ENCODE measurements at regions not wholly inside any gene's neighbourhood (a gene's known extent, or its start where the extent isn't known, plus 50 kb on each side); places are given as distances from the start of the nearest gene placed in this dataset.

DNA sequence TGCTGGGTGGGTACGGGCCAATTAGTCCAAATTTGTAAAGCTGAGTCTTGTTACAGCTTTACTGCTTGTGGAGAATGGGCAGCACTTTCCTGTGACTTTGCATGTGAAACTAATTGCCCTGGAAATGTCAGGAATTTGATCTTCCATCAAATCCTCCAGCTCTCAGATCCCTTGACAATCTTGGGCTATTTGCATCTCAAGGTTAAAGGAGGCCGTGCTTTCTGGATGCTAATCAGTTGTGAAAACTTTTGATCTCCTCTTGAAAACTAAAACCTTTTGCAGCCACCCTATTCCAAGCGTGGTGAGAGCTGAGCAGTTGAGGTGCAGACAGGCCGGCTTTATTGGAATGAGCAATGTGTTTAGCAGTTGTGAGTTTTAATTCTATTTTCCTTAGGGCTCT lies 68.0 kb upstream of the CLINT1 start:
- no peak for DNase-seq (ENCODE audit: low spot score)
- no peak overlapping the region for H3K27ac Mint-ChIP-seq (ENCODE audit: unreplicated experiment)
- no peaks in the 10 kb centered on the region for H3K36me3 Mint-ChIP-seq (ENCODE audit: low read depth)
- no peak overlapping the region for H3K4me3 Mint-ChIP-seq (ENCODE audit: unreplicated experiment)
- no peaks in the 10 kb centered on the region for H3K9me3 Mint-ChIP-seq (ENCODE audit: low read depth)
- TF ChIP-seq, protein P1, sequence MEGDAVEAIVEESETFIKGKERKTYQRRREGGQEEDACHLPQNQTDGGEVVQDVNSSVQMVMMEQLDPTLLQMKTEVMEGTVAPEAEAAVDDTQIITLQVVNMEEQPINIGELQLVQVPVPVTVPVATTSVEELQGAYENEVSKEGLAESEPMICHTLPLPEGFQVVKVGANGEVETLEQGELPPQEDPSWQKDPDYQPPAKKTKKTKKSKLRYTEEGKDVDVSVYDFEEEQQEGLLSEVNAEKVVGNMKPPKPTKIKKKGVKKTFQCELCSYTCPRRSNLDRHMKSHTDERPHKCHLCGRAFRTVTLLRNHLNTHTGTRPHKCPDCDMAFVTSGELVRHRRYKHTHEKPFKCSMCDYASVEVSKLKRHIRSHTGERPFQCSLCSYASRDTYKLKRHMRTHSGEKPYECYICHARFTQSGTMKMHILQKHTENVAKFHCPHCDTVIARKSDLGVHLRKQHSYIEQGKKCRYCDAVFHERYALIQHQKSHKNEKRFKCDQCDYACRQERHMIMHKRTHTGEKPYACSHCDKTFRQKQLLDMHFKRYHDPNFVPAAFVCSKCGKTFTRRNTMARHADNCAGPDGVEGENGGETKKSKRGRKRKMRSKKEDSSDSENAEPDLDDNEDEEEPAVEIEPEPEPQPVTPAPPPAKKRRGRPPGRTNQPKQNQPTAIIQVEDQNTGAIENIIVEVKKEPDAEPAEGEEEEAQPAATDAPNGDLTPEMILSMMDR (IDR thresholded peaks at IDR 0.05) = no peak
- H3K4me1 Mint-ChIP-seq (ENCODE audit: low read depth) = peaks cover 5% of the 10 kb centered on the region
- no peaks in the 10 kb centered on the region for H3K27me3 Mint-ChIP-seq (ENCODE audit: low read depth)

GRCh38 chr5:157925786-157926671 lies 67.1 kb upstream of the CLINT1 start:
- Mint-ChIP-seq H3K4me1 (ENCODE audit: low read depth) (peaks cover 5% of the 10 kb centered on the region), H3K4me3 (ENCODE audit: unreplicated experiment) (no peak overlapping the region), H3K36me3 (ENCODE audit: low read depth) (no peaks in the 10 kb centered on the region), H3K27ac (ENCODE audit: unreplicated experiment) (no peak overlapping the region), H3K27me3 (ENCODE audit: low read depth) (no peaks in the 10 kb centered on the region), H3K9me3 (ENCODE audit: low read depth) (no peaks in the 10 kb centered on the region)
- no peak for DNase-seq (ENCODE audit: low spot score)
- TF ChIP-seq, protein P1 (IDR thresholded peaks at IDR 0.05) = no peak

DNA sequence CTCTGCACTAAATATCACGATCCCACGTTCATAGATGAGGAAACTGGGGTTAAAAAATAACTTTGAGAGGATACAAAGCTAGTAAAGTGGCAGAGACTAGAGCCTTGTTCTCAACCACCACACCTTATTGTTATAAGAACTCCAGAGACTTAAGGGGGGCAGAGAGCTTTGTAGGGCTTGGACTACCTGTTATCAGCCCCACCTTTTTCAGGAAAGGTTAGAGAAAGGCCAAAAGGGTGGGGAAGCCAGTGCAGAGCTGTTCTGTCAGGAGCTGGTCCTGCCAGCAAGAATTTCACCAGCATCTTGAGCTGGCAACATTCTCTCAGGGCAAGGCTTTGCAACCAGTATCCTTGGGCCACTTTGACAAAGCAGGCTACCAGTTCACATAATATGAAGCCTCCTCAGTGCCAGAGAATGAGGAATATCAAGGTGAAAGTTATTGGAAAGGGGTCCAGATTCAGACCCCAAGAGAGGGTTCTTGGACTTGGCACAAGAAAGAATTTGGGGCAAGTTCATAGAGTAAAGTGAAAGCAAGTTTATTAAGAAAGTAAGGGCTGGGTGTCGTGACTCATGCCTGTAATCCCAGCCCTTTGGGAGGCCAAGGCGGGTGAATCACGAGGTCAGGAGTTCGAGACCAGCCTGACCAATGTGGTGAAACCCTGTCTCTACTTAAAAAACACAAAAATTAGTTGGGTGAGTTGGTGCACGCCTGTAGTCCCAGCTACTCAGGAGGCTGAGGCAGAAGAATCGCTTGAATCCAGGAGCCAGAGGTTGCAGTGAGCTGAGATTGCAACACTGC lies 66.2 kb upstream of the CLINT1 start:
- no peak for DNase-seq (ENCODE audit: low spot score)
- no peak overlapping the region for H3K27ac Mint-ChIP-seq (ENCODE audit: unreplicated experiment)
- no peak overlapping the region for H3K4me3 Mint-ChIP-seq (ENCODE audit: unreplicated experiment)
- no peaks in the 10 kb centered on the region for H3K9me3 Mint-ChIP-seq (ENCODE audit: low read depth)
- no peaks in the 10 kb centered on the region for H3K36me3 Mint-ChIP-seq (ENCODE audit: low read depth)
- H3K4me1 Mint-ChIP-seq (ENCODE audit: low read depth) = peaks cover 5% of the 10 kb centered on the region
- TF ChIP-seq, protein P1 (IDR thresholded peaks at IDR 0.05) = no peak
- no peaks in the 10 kb centered on the region for H3K27me3 Mint-ChIP-seq (ENCODE audit: low read depth)

- no peak overlapping the region for H3K27ac Mint-ChIP-seq (ENCODE audit: unreplicated experiment)
- H3K4me1 Mint-ChIP-seq (ENCODE audit: low read depth) = peaks cover 5% of the 10 kb centered on the region
- H3K27me3 Mint-ChIP-seq (ENCODE audit: low read depth) = no peaks in the 10 kb centered on the region
- no peaks in the 10 kb centered on the region for H3K9me3 Mint-ChIP-seq (ENCODE audit: low read depth)
- no peaks in the 10 kb centered on the region for H3K36me3 Mint-ChIP-seq (ENCODE audit: low read depth)
- no peak for DNase-seq (ENCODE audit: low spot score)
- TF ChIP-seq, protein P1 (IDR thresholded peaks at IDR 0.05) = no peak
- no peak overlapping the region for H3K4me3 Mint-ChIP-seq (ENCODE audit: unreplicated experiment)
These were observed 65.5 kb upstream of the CLINT1 start for GRCh38 chr5:157924490-157924889.

DNA sequence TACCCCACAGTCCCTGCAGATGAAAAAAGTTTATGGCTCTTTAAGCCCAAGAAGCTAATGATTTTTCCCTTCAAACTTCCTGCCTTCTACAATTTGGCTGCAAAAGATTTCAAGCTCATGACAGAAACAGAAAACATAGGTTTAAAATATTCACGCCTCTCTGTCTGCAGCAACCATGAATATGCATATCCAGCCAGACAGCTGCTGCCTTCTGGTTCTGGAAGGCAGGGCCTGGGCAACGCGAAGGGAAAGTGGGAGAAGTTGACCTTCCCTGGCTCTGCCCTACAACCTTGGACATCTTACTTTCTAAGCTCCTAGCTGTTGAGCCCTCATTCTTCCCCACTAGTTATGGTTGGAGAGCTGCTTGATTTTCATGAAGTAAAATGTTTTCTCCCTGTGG lies 64.8 kb upstream of the CLINT1 start:
- TF ChIP-seq, protein P1 (IDR thresholded peaks at IDR 0.05) = no peak
- no peaks in the 10 kb centered on the region for H3K9me3 Mint-ChIP-seq (ENCODE audit: low read depth)
- DNase-seq (ENCODE audit: low spot score) = no peak
- H3K4me3 Mint-ChIP-seq (ENCODE audit: unreplicated experiment) = no peak overlapping the region
- H3K36me3 Mint-ChIP-seq (ENCODE audit: low read depth) = no peaks in the 10 kb centered on the region
- H3K4me1 Mint-ChIP-seq (ENCODE audit: low read depth) = peaks cover 11% of the 10 kb centered on the region
- no peak overlapping the region for H3K27ac Mint-ChIP-seq (ENCODE audit: unreplicated experiment)
- H3K27me3 Mint-ChIP-seq (ENCODE audit: low read depth) = no peaks in the 10 kb centered on the region
